ENCODE measurements at regions not wholly inside any gene's neighbourhood (a gene's known extent, or its start where the extent isn't known, plus 50 kb on each side); places are given as distances from the start of the nearest gene placed in this dataset.

DNA sequence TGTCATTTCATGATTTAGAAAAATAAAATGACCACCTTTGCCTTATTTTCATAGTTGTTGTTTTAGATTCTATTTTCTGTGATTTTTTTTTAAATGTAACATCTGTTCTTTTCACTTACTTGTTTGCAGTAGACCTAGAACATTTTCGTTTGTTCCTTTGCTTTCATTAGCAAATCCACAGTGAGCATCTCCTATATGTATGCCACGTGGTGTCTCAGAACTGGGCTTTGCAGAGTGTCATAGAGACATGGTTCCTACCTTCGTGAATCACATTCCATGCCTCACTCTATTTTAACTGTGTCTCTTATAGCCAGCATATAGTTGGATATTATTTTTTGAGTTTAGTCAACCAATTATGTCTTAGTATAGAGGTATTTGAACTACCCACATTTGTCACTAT, 118.2 kb downstream of the KLF13 start:
- Mint-ChIP-seq H3K4me3 (no peak overlapping the region), H3K36me3 (ENCODE audit: low read depth) (no peaks in the 10 kb centered on the region), H3K27me3 (no peaks in the 10 kb centered on the region), H3K9me3 (no peaks in the 10 kb centered on the region), H3K27ac (no peak overlapping the region), H3K4me1 (peaks cover 27% of the 10 kb centered on the region)
- DNase-seq, result no peak
- intact Hi-C loops (cut with micrococcal nuclease), result no loop called here

DNA sequence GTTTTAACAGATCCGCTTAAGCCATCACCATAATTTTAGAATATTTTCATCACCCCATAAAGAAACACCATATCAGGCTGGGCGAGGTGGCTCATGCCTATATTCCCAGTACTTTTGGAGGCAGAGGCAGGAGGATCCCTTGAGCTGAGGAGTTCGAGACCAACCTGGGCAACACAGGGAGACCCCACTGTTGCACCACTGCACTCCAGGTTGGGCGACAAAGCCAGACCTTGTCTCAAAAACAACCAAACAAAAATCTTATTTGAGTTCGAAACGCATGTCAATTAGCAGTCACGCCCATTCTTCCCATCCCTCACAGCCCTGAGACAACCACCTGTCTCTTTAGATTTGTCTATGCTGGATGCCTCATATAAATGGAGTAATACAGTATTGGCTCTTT, 119.9 kb downstream of the KLF13 start:
- intact Hi-C loops (cut with micrococcal nuclease), result no loop called here
- Mint-ChIP-seq H3K27ac (no peak overlapping the region), H3K4me3 (no peak overlapping the region), H3K4me1 (peaks cover 23% of the 10 kb centered on the region), H3K36me3 (ENCODE audit: low read depth) (no peaks in the 10 kb centered on the region), H3K27me3 (no peaks in the 10 kb centered on the region), H3K9me3 (peaks cover 3% of the 10 kb centered on the region)
- DNase-seq, result no peak

DNA sequence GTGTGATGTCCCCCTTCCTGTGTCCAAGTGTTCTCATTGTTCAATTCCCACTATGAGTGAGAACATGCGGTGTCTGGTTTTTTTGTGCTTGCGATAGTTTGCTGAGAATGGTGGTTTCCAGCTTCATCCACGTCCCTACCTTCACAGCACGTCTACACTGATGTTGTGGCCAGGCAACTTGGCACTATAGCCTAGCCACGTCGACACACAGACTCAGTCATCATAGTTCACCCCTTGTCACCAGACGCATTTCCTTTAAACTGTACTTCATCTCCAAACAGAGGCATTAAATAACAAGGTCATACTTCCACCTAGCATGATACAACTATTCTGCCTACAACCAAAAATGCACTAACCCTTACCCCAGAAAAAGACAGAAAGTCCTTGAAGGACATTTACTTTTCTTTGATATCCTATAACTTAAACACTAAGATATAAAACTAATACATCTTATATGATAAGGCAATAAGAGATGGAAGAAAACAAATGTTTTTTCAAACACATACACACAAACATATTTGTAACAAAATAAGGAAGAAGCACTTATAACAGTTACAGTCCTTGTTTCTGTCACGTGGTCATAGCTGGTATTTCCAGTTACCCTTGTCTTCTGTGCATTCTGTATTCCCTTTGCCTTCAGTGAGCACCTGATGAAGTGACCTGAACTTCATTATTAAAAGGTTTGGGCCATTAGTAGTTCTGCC, 121.4 kb downstream of the KLF13 start:
- H3K27me3 Mint-ChIP-seq, result no peaks in the 10 kb centered on the region
- H3K27ac Mint-ChIP-seq, result no peak overlapping the region
- DNase-seq, result no peak
- intact Hi-C loops (cut with micrococcal nuclease), result no loop called here
- H3K36me3 Mint-ChIP-seq (ENCODE audit: low read depth), result no peaks in the 10 kb centered on the region
- H3K4me1 Mint-ChIP-seq, result peaks cover 14% of the 10 kb centered on the region
- H3K4me3 Mint-ChIP-seq, result no peak overlapping the region
- H3K9me3 Mint-ChIP-seq, result peaks cover 3% of the 10 kb centered on the region

DNA sequence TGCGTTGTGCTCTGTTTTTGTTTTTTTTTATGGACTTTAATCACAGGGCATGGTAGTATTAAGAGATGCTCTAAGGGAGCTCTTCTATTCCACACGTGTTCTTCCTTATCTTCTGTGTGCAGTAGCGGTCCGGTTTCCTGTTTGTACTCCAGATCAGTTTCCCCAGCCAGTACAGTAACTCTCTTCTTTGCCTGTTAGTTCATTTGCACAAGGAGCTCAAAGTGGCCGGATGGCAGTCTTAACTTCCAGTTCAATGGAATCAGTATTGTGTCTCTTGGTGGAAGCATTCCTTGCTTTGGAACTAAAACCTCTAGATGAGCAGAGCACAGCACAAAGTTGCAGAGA, 122.0 kb downstream of the KLF13 start:
- no peaks in the 10 kb centered on the region for H3K36me3 Mint-ChIP-seq (ENCODE audit: low read depth)
- H3K27me3 Mint-ChIP-seq, result no peaks in the 10 kb centered on the region
- intact Hi-C loops (cut with micrococcal nuclease), result no loop called here
- peaks cover 7% of the 10 kb centered on the region for H3K9me3 Mint-ChIP-seq
- H3K4me1 Mint-ChIP-seq, result peaks cover 14% of the 10 kb centered on the region
- H3K27ac Mint-ChIP-seq, result no peak overlapping the region
- DNase-seq, result no peak
- no peak overlapping the region for H3K4me3 Mint-ChIP-seq

DNA sequence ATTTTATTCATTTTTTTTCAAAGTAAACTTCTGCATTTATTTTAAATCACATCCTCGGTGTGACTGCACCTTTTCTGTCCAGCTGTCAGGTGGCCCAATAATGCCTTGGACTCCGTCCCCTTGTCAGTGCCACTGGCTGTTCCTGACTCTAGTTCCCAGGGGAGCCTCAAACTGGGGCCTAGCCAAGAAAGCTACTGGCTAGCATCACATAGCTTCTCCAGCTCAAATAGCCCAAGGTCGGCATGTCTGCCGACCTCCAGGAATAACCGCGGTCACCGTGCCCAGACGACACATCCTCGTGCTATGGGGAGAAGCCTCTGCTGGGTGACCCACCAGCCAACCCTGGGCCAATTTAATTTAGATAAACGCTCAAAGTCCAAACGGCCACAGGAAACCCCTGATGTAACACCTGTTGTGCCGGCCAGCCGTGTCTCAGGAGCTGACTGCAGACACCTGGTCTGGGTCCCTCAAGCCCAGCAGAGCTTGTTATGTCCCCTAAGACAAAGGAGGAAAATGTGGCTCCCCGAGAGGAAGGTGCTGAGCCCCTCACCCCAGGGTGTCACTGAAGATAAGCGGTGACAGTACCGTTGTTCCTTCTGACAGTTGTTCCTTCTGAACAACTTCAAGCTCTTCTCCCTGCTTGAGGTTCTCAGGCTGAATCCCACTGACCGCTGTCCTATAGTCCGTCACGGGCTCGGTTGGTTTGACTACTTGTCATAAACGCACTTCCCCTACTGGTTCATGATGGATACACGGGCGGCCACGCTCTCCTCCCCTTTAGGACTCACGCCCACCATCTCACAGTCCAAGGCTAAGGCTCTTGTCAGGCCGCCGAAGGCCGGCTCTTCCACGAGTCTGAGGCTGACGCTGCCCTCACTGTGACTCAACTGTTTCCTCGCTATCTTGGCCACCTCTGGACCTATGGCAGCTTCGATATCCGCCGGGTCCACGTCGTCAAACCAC, 126.2 kb downstream of the KLF13 start:
- H3K36me3 Mint-ChIP-seq (ENCODE audit: low read depth), result peaks cover 5% of the 10 kb centered on the region
- peaks cover 19% of the 10 kb centered on the region for H3K9me3 Mint-ChIP-seq
- no peak overlapping the region for H3K27ac Mint-ChIP-seq
- intact Hi-C loops (cut with micrococcal nuclease), result no loop called here
- no peak overlapping the region for H3K4me3 Mint-ChIP-seq
- peaks cover 16% of the 10 kb centered on the region for H3K4me1 Mint-ChIP-seq
- no peaks in the 10 kb centered on the region for H3K27me3 Mint-ChIP-seq
- no peak for DNase-seq

DNA sequence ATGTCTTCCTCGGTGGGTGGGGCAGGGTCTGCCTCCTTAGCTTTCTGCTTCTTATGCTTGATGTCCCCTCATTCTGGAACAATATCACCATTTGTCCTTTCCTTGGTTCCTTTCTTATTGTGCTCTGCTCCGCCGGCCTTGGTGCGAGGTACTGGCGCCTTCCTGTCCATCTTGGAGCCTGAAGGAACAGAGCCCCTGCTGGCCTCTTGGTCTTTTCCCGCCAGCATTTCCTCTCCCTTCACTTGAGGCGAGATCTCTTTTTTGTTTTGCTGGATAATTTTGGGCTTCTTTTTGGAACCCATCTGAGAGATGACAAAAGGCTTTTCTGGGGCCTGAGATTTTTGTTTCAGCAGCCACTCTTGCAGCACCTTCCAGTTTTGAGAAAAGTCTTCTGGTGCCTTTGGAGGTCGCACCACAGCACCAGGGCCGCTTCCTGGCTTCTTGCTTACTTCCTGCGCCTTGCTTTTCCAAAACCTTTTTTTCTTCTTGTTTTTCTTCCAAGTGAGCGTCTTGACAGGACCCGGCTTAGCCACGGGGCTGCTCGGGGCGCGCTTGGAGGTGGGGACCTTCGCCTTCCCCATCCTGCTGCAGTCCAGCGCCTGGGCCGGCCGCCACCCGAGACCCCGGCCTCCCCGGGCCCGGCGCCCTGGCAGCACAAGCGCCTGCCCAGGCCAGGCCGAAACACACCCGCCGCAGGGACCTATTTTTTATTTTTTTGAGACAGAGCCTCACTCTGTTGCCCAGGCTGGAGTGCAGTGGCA, 127.1 kb downstream of the KLF13 start:
- peaks cover 5% of the 10 kb centered on the region for H3K36me3 Mint-ChIP-seq (ENCODE audit: low read depth)
- H3K9me3 Mint-ChIP-seq, result peaks cover 19% of the 10 kb centered on the region
- H3K27me3 Mint-ChIP-seq, result no peaks in the 10 kb centered on the region

DNA sequence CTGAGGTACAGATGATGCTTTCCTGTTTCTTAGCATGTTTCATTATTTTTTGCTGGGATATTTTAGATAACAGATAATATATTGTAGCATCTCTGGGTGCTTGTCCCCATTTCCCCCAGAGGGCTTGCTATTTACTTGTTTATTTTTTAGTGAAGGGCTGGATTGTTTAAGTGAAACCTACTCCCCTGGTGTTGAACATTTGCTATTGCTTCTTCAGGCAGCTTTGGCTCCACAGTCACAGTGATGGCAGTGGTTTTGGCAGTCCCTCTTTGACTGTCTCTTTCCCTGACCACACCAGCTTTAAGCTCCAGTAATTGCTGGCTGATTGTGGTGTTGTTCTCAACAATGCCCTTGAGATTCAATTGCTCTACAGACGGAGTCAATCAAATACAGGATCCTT, 128.9 kb downstream of the KLF13 start:
- peaks cover 5% of the 10 kb centered on the region for H3K36me3 Mint-ChIP-seq (ENCODE audit: low read depth)
- peaks cover 23% of the 10 kb centered on the region for H3K4me1 Mint-ChIP-seq
- intact Hi-C loops (cut with micrococcal nuclease), result no loop called here
- H3K4me3 Mint-ChIP-seq, result no peak overlapping the region
- no peaks in the 10 kb centered on the region for H3K27me3 Mint-ChIP-seq
- no peak for DNase-seq
- H3K9me3 Mint-ChIP-seq, result peaks cover 16% of the 10 kb centered on the region
- no peak overlapping the region for H3K27ac Mint-ChIP-seq

More for the DNA sequence above, 127.1 kb downstream of the KLF13 start:
- Mint-ChIP-seq H3K27ac (no peak overlapping the region), H3K4me1 (peaks cover 14% of the 10 kb centered on the region), H3K4me3 (no peak overlapping the region)
- intact Hi-C loops (cut with micrococcal nuclease), result no loop called here
- DNase-seq, result no peak

DNA sequence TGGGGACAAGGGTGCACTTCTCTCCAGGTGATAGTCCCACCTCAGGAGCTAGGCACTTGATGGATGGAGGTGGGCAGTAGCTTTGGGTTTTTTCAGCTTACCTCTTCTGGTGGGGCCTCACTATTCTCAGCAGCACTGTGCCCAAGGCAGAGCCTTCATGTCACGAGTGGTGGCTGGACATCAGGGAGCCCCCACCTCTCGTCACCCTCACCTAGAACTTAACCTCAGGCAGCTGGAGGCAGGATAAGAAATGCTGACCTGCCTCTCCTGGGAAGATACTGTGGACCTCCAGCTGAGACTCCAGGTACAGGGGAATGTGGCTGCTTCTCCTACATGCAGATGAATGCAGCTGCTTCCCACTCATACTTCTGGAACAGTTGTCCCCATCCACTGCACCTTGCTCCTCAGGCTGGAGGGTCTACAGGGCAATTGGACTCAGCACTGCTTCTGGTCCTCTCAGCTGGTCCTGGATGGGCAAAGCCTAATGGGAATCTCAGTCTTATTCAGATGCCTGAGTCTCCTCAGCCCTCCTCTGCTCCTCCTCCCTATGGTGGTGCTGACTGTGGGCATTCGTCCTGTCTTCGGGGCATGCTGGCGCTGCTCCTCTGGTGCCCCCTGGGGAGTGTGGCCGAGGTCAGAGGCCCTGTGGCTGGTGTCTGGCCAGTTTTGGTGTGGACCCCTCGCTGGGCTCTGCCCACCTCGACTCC, 129.9 kb downstream of the KLF13 start:
- Mint-ChIP-seq H3K4me3 (no peak overlapping the region), H3K27me3 (no peaks in the 10 kb centered on the region), H3K4me1 (peaks cover 28% of the 10 kb centered on the region), H3K9me3 (peaks cover 16% of the 10 kb centered on the region), H3K27ac (peak overlapping the region; percentile 56), H3K36me3 (ENCODE audit: low read depth) (peaks cover 5% of the 10 kb centered on the region)
- no peak for DNase-seq
- intact Hi-C loops (cut with micrococcal nuclease), result no loop called here

DNA sequence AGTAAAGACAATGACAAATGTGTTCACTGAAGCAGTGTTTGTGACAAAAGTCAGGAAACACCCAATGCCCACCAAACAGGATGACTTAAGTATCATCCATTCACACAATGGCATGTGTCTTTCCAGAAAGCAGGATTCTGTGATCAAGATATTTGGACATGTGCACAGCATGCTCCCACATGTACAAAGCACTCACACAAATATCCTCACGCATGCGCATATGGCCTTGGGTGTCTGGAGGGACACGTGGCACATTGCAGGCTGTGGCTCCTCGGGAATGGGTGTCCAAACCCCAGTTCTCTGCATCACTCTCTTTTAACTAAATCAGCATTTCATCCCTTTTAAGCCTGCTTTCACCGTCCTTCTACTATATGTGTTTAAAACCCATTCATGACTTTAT, 130.5 kb downstream of the KLF13 start:
- Mint-ChIP-seq H3K9me3 (peaks cover 16% of the 10 kb centered on the region), H3K36me3 (ENCODE audit: low read depth) (peaks cover 5% of the 10 kb centered on the region), H3K4me3 (no peak overlapping the region), H3K4me1 (peaks cover 28% of the 10 kb centered on the region), H3K27ac (no peak overlapping the region), H3K27me3 (no peaks in the 10 kb centered on the region)
- no peak for DNase-seq
- intact Hi-C loops (cut with micrococcal nuclease), result no loop called here

DNA sequence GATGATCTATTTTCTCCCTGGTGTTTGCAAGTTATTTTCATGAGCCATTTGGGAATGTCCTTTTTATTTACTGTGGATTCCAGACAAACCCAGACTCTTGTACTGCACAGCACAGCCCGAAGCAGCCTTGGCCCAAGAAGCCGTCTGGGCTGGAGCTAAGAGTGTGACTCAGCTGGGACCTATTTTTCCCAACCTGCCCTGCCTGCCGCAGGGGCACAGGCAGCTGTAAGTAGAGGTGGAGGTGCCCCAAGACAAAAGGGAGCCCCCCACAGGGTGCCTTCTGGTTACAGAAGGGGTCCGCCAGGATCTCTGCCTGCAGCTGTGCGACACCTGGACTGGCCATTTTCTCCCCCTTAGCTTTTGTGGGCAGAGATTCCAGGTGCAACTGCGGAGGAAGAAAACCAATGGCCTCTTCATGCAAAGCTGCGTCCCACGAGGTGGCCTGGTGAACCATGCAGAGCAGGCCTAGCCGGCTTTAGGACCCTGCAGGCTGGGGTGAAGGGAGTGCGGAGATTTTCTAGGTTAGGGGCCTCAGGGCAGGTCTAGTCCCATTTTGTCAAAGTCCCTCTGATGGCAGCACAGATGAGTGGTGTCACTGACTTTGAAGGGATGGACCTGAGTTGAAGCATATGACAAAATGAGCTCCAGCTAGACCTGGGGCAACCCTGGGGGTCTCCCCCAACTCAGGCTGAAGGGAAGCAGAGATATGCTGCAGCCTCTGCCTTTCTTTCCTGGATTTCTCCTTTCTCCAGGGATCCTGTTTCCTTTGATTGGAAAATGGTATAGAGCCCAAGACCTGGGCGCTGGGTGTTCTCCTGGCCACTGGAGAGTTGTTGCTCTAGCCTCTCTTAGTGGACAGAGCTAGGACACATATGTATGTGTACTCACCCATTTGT, 131.2 kb downstream of the KLF13 start:
- intact Hi-C loops (cut with micrococcal nuclease), result no loop called here
- Mint-ChIP-seq H3K9me3 (peaks cover 16% of the 10 kb centered on the region), H3K36me3 (ENCODE audit: low read depth) (peaks cover 5% of the 10 kb centered on the region), H3K4me1 (peaks cover 28% of the 10 kb centered on the region), H3K4me3 (no peak overlapping the region), H3K27ac (peak overlapping the region; percentile 96), H3K27me3 (no peaks in the 10 kb centered on the region)
- no peak for DNase-seq

DNA sequence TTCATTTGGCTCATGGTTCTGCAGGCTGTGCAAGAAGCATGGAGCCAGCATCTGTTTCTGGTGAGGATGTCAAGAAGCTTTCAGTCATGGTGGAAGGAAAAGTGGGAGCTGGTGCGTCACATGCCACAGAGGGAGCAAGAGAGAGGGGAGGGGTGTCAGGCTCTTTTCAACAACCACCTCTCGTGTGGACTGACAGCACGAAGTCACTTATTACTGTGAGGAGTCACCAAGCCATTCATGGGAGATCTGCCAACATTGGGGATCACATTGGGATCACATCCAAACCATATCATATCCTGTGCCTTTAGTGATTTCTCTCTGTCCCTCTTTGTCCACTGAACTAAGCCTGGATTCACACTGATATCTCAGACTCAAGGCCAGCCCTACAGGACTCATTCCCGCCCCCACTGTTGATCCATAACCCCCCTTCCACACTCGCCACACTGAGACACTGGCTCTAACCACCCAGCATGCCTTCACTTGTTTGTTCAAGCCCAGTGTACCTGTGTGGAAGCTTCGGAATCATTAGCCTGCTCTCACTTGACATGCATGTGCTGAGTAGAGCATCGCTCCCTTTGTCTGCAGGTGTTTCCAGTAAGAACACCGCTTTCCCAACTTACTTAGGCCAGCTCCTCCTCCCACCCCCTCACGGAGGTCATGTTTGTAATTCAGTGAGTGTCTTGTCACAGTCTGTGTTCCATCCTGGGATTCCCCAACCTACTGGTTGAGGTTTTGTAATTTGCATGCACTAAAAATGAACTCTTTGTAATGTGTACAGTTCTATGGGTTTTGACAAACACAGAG, 132.2 kb downstream of the KLF13 start:
- intact Hi-C loops (cut with micrococcal nuclease), result loop anchor here (1.0 kb wide), 5 partner anchors 15 to 113 kb away; no protein-coding TSS in a partner anchor
- Mint-ChIP-seq H3K27me3 (no peaks in the 10 kb centered on the region), H3K4me1 (peaks cover 28% of the 10 kb centered on the region), H3K27ac (peak overlapping the region; percentile 96), H3K9me3 (peaks cover 10% of the 10 kb centered on the region), H3K4me3 (peak overlapping the region; percentile 81), H3K36me3 (ENCODE audit: low read depth) (peaks cover 5% of the 10 kb centered on the region)
- peak; percentile 85 for DNase-seq

DNA sequence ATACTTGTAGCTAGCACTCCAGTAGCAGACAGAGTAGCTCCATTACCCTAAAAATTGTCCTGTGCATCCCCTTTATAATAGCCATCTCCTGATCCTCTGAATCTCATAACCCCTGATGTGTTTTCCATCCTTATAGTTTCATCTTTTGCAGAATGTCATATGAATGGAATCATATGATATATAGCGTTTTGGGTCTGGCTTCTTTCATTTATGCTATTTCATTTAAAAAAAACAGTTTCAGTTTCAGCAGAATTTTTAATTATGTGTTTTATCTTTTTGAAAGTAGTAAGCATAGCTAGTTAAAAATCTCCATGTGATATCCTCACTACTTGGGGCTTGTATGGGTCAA, 132.7 kb downstream of the KLF13 start:
- no peaks in the 10 kb centered on the region for H3K27me3 Mint-ChIP-seq
- H3K4me3 Mint-ChIP-seq, result peak overlapping the region; percentile 81
- H3K9me3 Mint-ChIP-seq, result peaks cover 10% of the 10 kb centered on the region
- peaks cover 28% of the 10 kb centered on the region for H3K4me1 Mint-ChIP-seq
- intact Hi-C loops (cut with micrococcal nuclease), result loop anchor here (1.0 kb wide), 5 partner anchors 14 to 114 kb away; no protein-coding TSS in a partner anchor
- DNase-seq, result no peak
- peaks cover 5% of the 10 kb centered on the region for H3K36me3 Mint-ChIP-seq (ENCODE audit: low read depth)
- H3K27ac Mint-ChIP-seq, result peak overlapping the region; percentile 96

All from activated CD4-positive, alpha-beta T cell treated with anti-CD3 and anti-CD28 coated beads, Interleukin-2, amount 10 ng/mL, durations not matched to agents 24 days and 14 days (primary cell).